Breast epithelium (tissue), 4 donors: ENCODE measurements at regions not wholly inside any gene's neighbourhood (a gene's known extent, or its start where the extent isn't known, plus 50 kb on each side); places are given as distances from the start of the nearest gene placed in this dataset.

Experiments used
- DNase-seq, 2 donors: peaks; one replicate each; pipeline ENCODE4 v3.0.0-alpha.2; 2019; ENCODE audit warnings: low spot score in 2 of 2
- H3K27ac ChIP-seq, 2 donors: fragments of 200-600 bp; sonication (generic) in 1 of 2; one replicate each; pipeline ENCODE4 v1.5.1; 2016 to 2019; ENCODE audit warnings: mild to moderate bottlenecking in 1 of 2
- H3K27me3 ChIP-seq, 2 donors: fragments of 200-600 bp; sonication (generic) in 1 of 2; one replicate each; pipeline versions ENCODE4 v1.5.1 to v1.6.0; 2017 to 2019; ENCODE audit warnings: control low read depth in 1 of 2, mild to moderate bottlenecking in 1 of 2
- H3K36me3 ChIP-seq: fragments of 200-600 bp; one replicate; pipeline ENCODE4 v1.5.1; 2019
- H3K4me1 ChIP-seq, 2 donors: fragments of 200-600 bp; sonication (generic); one replicate each; pipeline ENCODE4 v1.5.1; 2016 to 2019; ENCODE audit warnings: control low read depth in 1 of 2
- H3K4me3 ChIP-seq, 3 donors: fragments of 200-600 bp; sonication (generic); 1 replicate in 2 of 3; 2 replicates in 1 of 3; pipeline ENCODE4 v1.5.1; 2016 to 2019; ENCODE audit warnings: mild to moderate bottlenecking in 3 of 3, moderate library complexity in 2 of 3
- H3K9me3 ChIP-seq, 2 donors: fragments of 200-600 bp; sonication (generic) in 1 of 2; one replicate each; pipeline ENCODE4 v1.5.1; 2016 to 2019; ENCODE audit warnings: control low read depth in 1 of 2
- POLR2A ChIP-seq: fragments of 450-650 bp; IDR thresholded peaks from one replicate; pipeline ENCODE4 v1.6.1; 2016; ENCODE audit warnings: antibody characterized with exemption, mild to moderate bottlenecking, moderate library complexity
- POLR2AphosphoS5 ChIP-seq, 3 donors: sonication (generic); formaldehyde crosslinking; IDR thresholded peaks; one replicate each; pipeline ENCODE4 v1.6.1; 2017; ENCODE audit warnings: antibody characterized with exemption in 3 of 3
- intact Hi-C: fragments of 100-400 bp; cut with DNase I; formaldehyde crosslinking; loops from one replicate; pipeline ENCODE4 v1.15.1; 2023; ENCODE audit warnings: low total_unique reads
- TF ChIP-seq, protein P1 (sequence below), 3 donors: fragments of 450-650 bp; IDR thresholded peaks; one replicate each; pipeline ENCODE4 v1.5.1; 2016 to 2017; ENCODE audit warnings: antibody characterized with exemption in 3 of 3, mild to moderate bottlenecking in 3 of 3, moderate library complexity in 3 of 3

DNA sequence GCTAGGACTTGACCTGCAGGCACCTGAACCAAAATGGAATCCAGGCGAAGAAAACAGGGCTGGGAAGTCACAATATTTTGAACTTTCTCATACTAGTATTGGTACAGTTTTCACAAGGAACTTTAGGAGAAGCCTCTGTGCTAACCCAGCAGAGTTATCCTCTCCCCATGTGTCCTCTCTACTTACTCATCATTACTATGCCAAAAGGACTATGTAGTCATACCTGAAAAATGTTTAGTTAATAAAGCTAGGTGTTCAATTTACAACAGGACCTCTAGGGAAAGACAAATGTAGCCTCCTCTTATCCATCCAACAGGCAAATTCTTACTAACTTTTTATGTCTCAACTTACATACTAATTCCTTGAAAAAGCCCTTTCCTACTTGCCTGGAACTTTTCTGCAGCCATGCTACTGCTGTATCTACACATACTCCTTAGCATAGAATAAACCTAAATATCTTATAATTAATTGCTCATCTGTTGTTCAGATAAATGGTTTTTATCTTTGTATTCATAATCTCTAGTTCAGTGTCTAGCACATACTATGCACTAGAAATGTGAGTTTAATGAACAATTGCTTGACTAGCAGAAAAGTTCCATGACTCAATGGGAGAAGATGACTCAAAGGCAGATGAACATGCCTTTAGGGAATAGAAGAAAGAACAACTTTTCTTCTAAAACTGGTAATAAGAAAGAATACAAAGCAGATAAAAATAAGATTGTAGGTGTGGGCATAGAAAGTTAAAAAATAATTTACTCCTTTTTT, 215.5 kb upstream of the VEGFC start:
- H3K4me1 ChIP-seq = no peaks in the 10 kb centered on the region
- no peaks in the 10 kb centered on the region for H3K27me3 ChIP-seq
- no peaks in the 10 kb centered on the region for H3K36me3 ChIP-seq
- intact Hi-C loops = no loop called here
- H3K4me3 ChIP-seq = no peak overlapping the region
- DNase-seq = no peak
- H3K27ac ChIP-seq = no peak overlapping the region
- H3K9me3 ChIP-seq = peaks cover under 1 to 1% of the 10 kb centered on the region in 2 donors
- TF ChIP-seq POLR2AphosphoS5 (IDR thresholded peaks at IDR 0.05) = no peak
- TF ChIP-seq, protein P1, sequence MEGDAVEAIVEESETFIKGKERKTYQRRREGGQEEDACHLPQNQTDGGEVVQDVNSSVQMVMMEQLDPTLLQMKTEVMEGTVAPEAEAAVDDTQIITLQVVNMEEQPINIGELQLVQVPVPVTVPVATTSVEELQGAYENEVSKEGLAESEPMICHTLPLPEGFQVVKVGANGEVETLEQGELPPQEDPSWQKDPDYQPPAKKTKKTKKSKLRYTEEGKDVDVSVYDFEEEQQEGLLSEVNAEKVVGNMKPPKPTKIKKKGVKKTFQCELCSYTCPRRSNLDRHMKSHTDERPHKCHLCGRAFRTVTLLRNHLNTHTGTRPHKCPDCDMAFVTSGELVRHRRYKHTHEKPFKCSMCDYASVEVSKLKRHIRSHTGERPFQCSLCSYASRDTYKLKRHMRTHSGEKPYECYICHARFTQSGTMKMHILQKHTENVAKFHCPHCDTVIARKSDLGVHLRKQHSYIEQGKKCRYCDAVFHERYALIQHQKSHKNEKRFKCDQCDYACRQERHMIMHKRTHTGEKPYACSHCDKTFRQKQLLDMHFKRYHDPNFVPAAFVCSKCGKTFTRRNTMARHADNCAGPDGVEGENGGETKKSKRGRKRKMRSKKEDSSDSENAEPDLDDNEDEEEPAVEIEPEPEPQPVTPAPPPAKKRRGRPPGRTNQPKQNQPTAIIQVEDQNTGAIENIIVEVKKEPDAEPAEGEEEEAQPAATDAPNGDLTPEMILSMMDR (IDR thresholded peaks at IDR 0.05) = no peak
- TF ChIP-seq POLR2A = no peak

DNA sequence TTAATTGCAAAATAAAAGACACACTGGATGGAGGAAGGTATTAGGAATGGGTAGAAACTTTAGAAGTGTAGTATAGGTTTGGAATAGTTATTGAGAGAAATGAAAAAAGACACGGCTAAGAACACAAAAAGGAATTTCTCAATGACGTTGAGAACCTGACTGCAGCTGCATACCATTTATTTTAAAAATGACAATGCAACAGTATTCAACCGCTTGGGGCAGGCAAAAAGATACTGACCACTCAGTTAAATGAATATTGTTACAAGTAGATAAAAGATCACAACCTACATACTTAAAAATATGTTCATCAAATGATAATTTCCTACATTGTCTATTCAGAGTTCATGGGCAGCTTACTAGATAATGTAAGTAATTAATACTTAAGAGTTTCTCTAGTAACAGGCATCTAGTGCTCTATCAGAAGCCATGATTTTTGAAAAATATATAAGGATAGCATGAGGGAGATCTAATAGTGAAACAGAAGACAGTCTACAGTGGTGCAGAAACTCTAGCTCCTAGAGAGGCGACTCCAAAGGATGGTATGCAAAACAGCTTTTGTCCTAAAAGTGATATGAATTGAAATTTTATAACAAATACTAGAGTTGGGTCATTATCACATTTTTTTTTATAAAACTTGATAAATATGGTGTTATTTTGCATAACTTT, 216.2 kb upstream of the VEGFC start:
- H3K4me1 ChIP-seq = no peaks in the 10 kb centered on the region
- no peak for DNase-seq
- TF ChIP-seq POLR2A (no peak), POLR2AphosphoS5 (IDR thresholded peaks at IDR 0.05) (no peak)
- TF ChIP-seq, protein P1 (IDR thresholded peaks at IDR 0.05) = no peak
- intact Hi-C loops = no loop called here
- no peak overlapping the region for H3K4me3 ChIP-seq
- no peaks in the 10 kb centered on the region for H3K27me3 ChIP-seq
- H3K9me3 ChIP-seq = peaks cover 8% of the 10 kb centered on the region in 2 donors
- no peak overlapping the region for H3K27ac ChIP-seq
- no peaks in the 10 kb centered on the region for H3K36me3 ChIP-seq

DNA sequence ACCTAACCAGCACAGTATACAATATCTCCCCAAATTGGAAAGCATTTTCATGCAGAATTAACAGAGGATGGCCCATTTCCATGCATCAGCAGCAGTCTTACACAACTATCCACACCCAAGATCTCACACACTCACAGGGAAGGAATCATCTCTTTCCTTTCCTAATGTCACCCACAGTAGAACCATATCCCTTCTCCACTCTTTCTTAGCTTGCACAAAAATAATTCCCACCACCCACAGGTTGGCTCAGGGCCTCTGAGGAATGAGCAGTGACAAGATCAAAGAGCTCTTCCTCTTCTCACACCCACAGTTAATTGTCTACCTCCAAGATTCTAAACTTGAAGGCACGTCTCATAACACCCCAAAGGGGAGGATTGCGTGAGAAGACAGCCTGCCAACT, 217.7 kb upstream of the VEGFC start:
- no peak overlapping the region for H3K4me3 ChIP-seq
- peaks cover 9 to 11% of the 10 kb centered on the region in 2 donors for H3K9me3 ChIP-seq
- TF ChIP-seq POLR2A = no peak
- TF ChIP-seq, protein P1 (IDR thresholded peaks at IDR 0.05) = no peak
- no peak for TF ChIP-seq POLR2AphosphoS5 (IDR thresholded peaks at IDR 0.05)
- intact Hi-C loops = no loop called here
- H3K27me3 ChIP-seq = no peaks in the 10 kb centered on the region
- H3K4me1 ChIP-seq = no peaks in the 10 kb centered on the region
- no peak overlapping the region for H3K27ac ChIP-seq
- DNase-seq = no peak
- no peaks in the 10 kb centered on the region for H3K36me3 ChIP-seq

DNA sequence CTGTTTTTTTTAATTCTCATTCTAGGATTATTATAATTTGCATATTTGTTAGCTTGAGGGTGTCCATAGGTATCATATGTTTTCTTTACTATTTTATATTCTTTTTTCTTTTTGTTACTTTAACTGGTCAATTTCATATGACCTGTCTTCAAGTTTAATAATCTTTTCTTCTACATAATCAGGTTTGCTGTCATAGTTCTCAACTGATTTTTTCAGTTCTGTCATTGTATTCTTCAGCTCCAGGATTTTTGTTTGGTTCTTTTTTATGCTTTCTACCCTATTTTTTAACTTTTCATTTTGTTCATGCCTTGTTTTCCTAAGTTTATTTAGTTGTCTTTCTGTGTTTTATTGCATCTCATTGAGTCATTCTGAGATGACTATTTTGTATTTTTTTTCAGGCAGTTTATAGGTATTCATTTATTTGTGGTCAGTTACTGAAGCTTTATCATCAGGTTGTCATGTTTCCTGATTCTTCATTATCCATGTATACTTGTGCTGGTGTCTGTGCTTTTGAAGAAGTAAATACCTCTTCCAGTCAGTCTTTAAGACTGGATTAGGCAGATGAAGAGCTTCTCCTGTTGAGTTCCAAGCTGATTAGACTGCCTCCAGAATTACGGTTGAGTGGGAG, 220.3 kb upstream of the VEGFC start:
- intact Hi-C loops = no loop called here
- no peaks in the 10 kb centered on the region for H3K27me3 ChIP-seq
- H3K27ac ChIP-seq = no peak overlapping the region
- peaks cover 9 to 15% of the 10 kb centered on the region in 2 donors for H3K9me3 ChIP-seq
- no peak for DNase-seq
- TF ChIP-seq POLR2AphosphoS5 (IDR thresholded peaks at IDR 0.05) = no peak
- TF ChIP-seq, protein P1 (IDR thresholded peaks at IDR 0.05) = no peak
- no peak for TF ChIP-seq POLR2A
- H3K36me3 ChIP-seq = no peaks in the 10 kb centered on the region
- H3K4me1 ChIP-seq = no peaks in the 10 kb centered on the region
- no peak overlapping the region for H3K4me3 ChIP-seq
